K562 (cell line): ENCODE measurements at regions not wholly inside any gene's neighbourhood (a gene's known extent, or its start where the extent isn't known, plus 50 kb on each side); places are given as distances from the start of the nearest gene placed in this dataset.

Experiments
- ATAC-seq: fragments of 200-7000 bp; cut with Tn5 transposase; 3 replicates; pipeline ENCODE4 v1.9.1; 2020; ENCODE audit warnings: moderate library complexity
- BruUV-seq: library from RNA; stranded (reverse); fragments of 400-500 nt; replicated peaks from 2 replicates; lab custom pipeline; 2021; lab: Mats Ljungman, UMichigan
- CTCF ChIA-PET: fragments of 300-600 bp; formaldehyde crosslinking; extraction: SDS; loops from one replicate; lab custom pipeline; 2021; ENCODE audit warnings: low intra/inter-chr PET ratio; lab: Yijun Ruan, JAX
- POLR2A ChIA-PET: fragments of 300-600, 350-650 bp; sonication (Branson Sonifier 250); formaldehyde crosslinking; extraction: SDS; loops from one replicate; lab custom pipeline; 2021; ENCODE audit warnings: antibody characterized with exemption, inconsistent platforms; lab: Yijun Ruan, JAX
- DNase-seq, 4 experiments: peaks; one replicate each; pipeline versions ENCODE4 v3.0.0 to v3.0.0-alpha.2; 2011 to 2018; ENCODE audit warnings: low spot score in 3 of 4, mixed read lengths in 3 of 4; ENCODE audit errors: extremely low read depth in 1 of 4
- FAIRE-seq: peaks from 2 replicates; lab custom pipeline; 2011; peaks lifted over from hg19 to GRCh38; lab: Jason Lieb, UNC
- H2AFZ ChIP-seq: 2 replicates; pipeline ENCODE4 v1.6.0; 2011; ENCODE audit warnings: low read depth, low read length, control low read depth, inconsistent platforms
- H3K27ac ChIP-seq: fragments of 200-600 bp; 3 replicates; pipeline ENCODE4 v1.8.0; 2011; ENCODE audit warnings: low read depth, mild to moderate bottlenecking, control low read depth, inconsistent platforms, low read length, moderate library complexity, mixed read lengths; ENCODE audit errors: extremely low read depth
- H3K27me3 ChIP-seq, 2 experiments: fragments of 300-600 bp in 1 of 2; 2 replicates in 1 of 2; 3 replicates in 1 of 2; pipeline versions ENCODE4 v1.6.0 to v1.8.0; 2011; ENCODE audit warnings: inconsistent platforms in 2 of 2, low read length in 2 of 2, mild to moderate bottlenecking in 1 of 2, mixed read lengths in 1 of 2, moderate library complexity in 1 of 2; ENCODE audit not compliant: control insufficient read depth in 2 of 2, insufficient read depth in 2 of 2
- H3K36me3 ChIP-seq: fragments of 300-600 bp; 3 replicates; pipeline ENCODE4 v1.8.0; 2011; ENCODE audit warnings: mild to moderate bottlenecking, low read length, inconsistent platforms; ENCODE audit not compliant: control insufficient read depth, insufficient read depth
- H3K4me1 ChIP-seq, 2 experiments: fragments of 200-600 bp in 1 of 2; replicated peaks in 1 of 2; 2 replicates in 1 of 2; 3 replicates in 1 of 2; pipeline versions ENCODE4 v1.5.1 to v1.8.0; 2011; ENCODE audit warnings: inconsistent platforms in 2 of 2, low read length in 2 of 2, mild to moderate bottlenecking in 1 of 2, mixed read lengths in 1 of 2, moderate library complexity in 1 of 2; ENCODE audit not compliant: control insufficient read depth in 2 of 2, insufficient read depth in 2 of 2
- H3K4me2 ChIP-seq: 2 replicates; pipeline ENCODE4 v1.6.1; 2011; ENCODE audit warnings: low read length, control low read depth, inconsistent platforms, mixed read lengths; ENCODE audit not compliant: insufficient read depth
- H3K4me3 ChIP-seq: fragments of 200-600 bp; sonication (generic), shearing (Covaris generic); 2 replicates; pipeline ENCODE4 v1.5.1; 2016; ENCODE audit warnings: control low read depth, inconsistent platforms
- H3K79me2 ChIP-seq: fragments of 200-600 bp; 3 replicates; pipeline ENCODE4 v1.8.0; 2011; ENCODE audit warnings: low read length, inconsistent platforms; ENCODE audit not compliant: control insufficient read depth, insufficient read depth
- H3K9ac ChIP-seq, 2 experiments: 2 replicates each; pipeline versions ENCODE4 v1.6.0 to v1.6.1; 2011; ENCODE audit warnings: low read depth in 2 of 2, low read length in 2 of 2, control low read depth in 1 of 2, inconsistent platforms in 1 of 2, mild to moderate bottlenecking in 1 of 2, mixed read lengths in 1 of 2; ENCODE audit not compliant: insufficient read depth in 1 of 2
- H3K9me1 ChIP-seq: one replicate; pipeline ENCODE4 v1.6.0; 2011; ENCODE audit warnings: inconsistent platforms, mild to moderate bottlenecking, low read length, moderate library complexity; ENCODE audit not compliant: control insufficient read depth, insufficient read depth
- H3K9me3 ChIP-seq: replicated peaks from 2 replicates; pipeline ENCODE4 v1.5.1; 2011; ENCODE audit warnings: low read depth, low read length, inconsistent platforms; ENCODE audit not compliant: control insufficient read depth, insufficient read depth
- H4K20me1 ChIP-seq: replicated peaks from 2 replicates; pipeline ENCODE4 v1.6.1; 2011; ENCODE audit warnings: low read length, inconsistent platforms, mixed read lengths; ENCODE audit not compliant: control insufficient read depth, insufficient read depth
- CREBBP ChIP-seq: IDR thresholded peaks from one replicate; pipeline ENCODE4 v1.6.1; 2012; ENCODE audit warnings: low read depth, mild to moderate bottlenecking, control low read depth, inconsistent platforms, low read length
- ETV6 ChIP-seq, 3 experiments: fragments of 150-350 bp in 1 of 3; sonication (generic) in 1 of 3; formaldehyde crosslinking in 1 of 3; IDR thresholded peaks; 2 replicates each; pipeline versions ENCODE4 v1.6.1 to v1.8.0; 2014 to 2022; ENCODE audit warnings: borderline replicate concordance in 2 of 3, low read depth in 2 of 3, antibody characterized with exemption in 1 of 3, low read length in 1 of 3, mild to moderate bottlenecking in 1 of 3, missing genetic modification reagents in 1 of 3
- IRF2 ChIP-seq: sonication (generic); formaldehyde crosslinking; IDR thresholded peaks from 2 replicates; pipeline ENCODE4 v1.8.1; 2022; ENCODE audit warnings: mild to moderate bottlenecking, missing genetic modification reagents
- RBM34 ChIP-seq: fragments of 200-400 bp; formaldehyde crosslinking; IDR thresholded peaks from 2 replicates; pipeline ENCODE4 v1.6.1; 2018; ENCODE audit warnings: low read length, borderline replicate concordance; ENCODE audit not compliant: insufficient read depth
- TAF7 ChIP-seq: fragments of 450-650 bp; IDR thresholded peaks from 2 replicates; pipeline ENCODE4 v1.6.1; 2016; ENCODE audit warnings: missing genetic modification characterization, missing compliant biosample characterization
- THRAP3 ChIP-seq: fragments of 450-650 bp; IDR thresholded peaks from 2 replicates; pipeline ENCODE4 v1.6.1; 2016; ENCODE audit warnings: mild to moderate bottlenecking, inconsistent platforms, borderline replicate concordance
- TRIM28 ChIP-seq: fragments of 450-650 bp; IDR thresholded peaks from 2 replicates; pipeline ENCODE4 v1.6.1; 2017
- YY1 ChIP-seq, 3 experiments: IDR thresholded peaks; 2 replicates each; pipeline ENCODE4 v1.6.1; 2011; ENCODE audit warnings: low read length in 2 of 3, mild to moderate bottlenecking in 2 of 3, moderate library complexity in 2 of 3, borderline replicate concordance in 1 of 3, control low read depth in 1 of 3, low read depth in 1 of 3; ENCODE audit not compliant: insufficient read depth in 3 of 3, insufficient replicate concordance in 2 of 3, control insufficient read depth in 1 of 3, insufficient read length in 1 of 3; ENCODE audit errors: extremely low read depth in 1 of 3
- ZNF282 ChIP-seq: sonication (generic); formaldehyde crosslinking; IDR thresholded peaks from 2 replicates; pipeline ENCODE4 v1.8.1; 2023; ENCODE audit warnings: missing genetic modification reagents
- ZNF668 ChIP-seq: fragments of 250-450 bp; sonication (Bioruptor Pico); IDR thresholded peaks from 2 replicates; pipeline ENCODE4 v1.8.0; 2022; ENCODE audit warnings: mild to moderate bottlenecking, inconsistent platforms
- WGBS: fragments of 100-300 bp; shearing (Covaris generic); methylation state at CpG from one replicate; pipeline ENCODE4 v1.1.6; 2016; ENCODE audit warnings: low coverage, mixed read lengths; ENCODE audit not compliant: insufficient coverage; ENCODE audit errors: missing lambda C conversion rate; 5-methylcytosine and 5-hydroxymethylcytosine counted together
- in situ Hi-C: fragments of 300-500 bp; cut with MboI; formaldehyde crosslinking; loops from 4 replicates; pipeline ENCODE4 v1.15.0; 2018; ENCODE audit warnings: inconsistent platforms, mixed read lengths
- intact Hi-C: fragments of 100-400 bp; cut with micrococcal nuclease; formaldehyde crosslinking; loops from 2 replicates; pipeline ENCODE4 v1.14.2; 2022
- TF ChIP-seq, protein P1 (sequence below): fragments of 200-800 bp; sonication (Bioruptor generic); IDR thresholded peaks from 2 replicates; pipeline ENCODE4 v1.6.1; 2017; ENCODE audit warnings: missing genetic modification characterization, missing compliant biosample characterization
- TF ChIP-seq, protein P2 (sequence below): fragments of 450-650 bp; IDR thresholded peaks from 2 replicates; pipeline ENCODE4 v1.6.1; 2017; ENCODE audit warnings: mild to moderate bottlenecking, moderate library complexity
- TF ChIP-seq, protein P3 (sequence below): fragments of 200-800 bp; sonication (Bioruptor generic); IDR thresholded peaks from 2 replicates; pipeline ENCODE4 v1.6.1; 2016; ENCODE audit warnings: missing genetic modification characterization, missing compliant biosample characterization

DNA sequence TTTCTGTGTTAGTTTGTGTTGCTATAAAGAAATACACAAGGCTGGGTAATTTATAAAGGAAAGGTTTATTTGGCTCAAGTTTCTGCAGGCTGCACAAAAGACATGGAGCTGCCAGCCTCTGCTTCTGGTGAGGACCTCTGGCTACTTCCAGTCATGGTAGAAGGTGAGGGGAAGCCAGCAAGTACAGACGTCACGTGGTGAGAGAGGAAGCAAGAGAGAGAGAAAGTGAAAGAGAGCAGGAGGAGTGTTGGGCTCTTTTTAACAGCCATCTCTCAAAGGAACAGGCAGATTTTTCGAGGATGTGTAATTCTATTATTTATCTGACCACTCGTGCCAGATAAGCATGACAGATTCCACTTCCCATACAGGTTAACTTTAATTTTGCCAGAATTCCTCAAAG is 1199.1 kb downstream of the ADGRL3 start (continued):
- no peak for TF ChIP-seq TAF7
- no peak for TF ChIP-seq THRAP3
- TF ChIP-seq TRIM28 = no peak
- no peak for TF ChIP-seq CREBBP
- no peak for TF ChIP-seq ZNF668 (CRISPR knock-in tag)

DNA sequence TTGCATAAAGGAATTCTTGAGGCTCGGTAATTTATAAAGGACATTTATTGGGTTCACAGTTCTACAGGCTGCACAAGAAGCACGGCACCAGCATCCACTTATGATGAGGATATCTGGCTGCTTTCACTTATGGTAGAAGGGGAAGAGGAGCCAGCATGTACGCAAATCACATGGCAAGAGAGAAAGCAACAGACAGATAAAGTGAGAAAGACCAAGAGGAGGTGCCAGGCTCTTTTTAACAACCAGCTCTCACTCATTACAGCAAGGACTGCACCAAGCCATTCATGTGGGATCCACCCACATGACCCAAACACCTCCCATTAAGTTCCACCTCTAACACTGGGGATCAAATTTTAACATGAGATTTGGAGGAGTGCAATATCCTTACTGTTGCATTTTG is 1198.2 kb downstream of the ADGRL3 start:
- FAIRE-seq = no peak
- Histone ChIP-seq H3K36me3 (no peaks in the 10 kb centered on the region), H3K27ac (no peak overlapping the region), H3K4me1 (no peaks in the 10 kb centered on the region), H2AFZ (no peak overlapping the region), H3K4me3 (no peak overlapping the region), H3K9me3 (no peaks in the 10 kb centered on the region), H3K9me1 (no peaks in the 10 kb centered on the region), H4K20me1 (no peaks in the 10 kb centered on the region), H3K27me3 (no peaks in the 10 kb centered on the region), H3K79me2 (no peaks in the 10 kb centered on the region), H3K4me2 (no peak overlapping the region), H3K9ac (no peak overlapping the region)
- BruUV-seq = no TSS peak
- POLR2A ChIA-PET = no interaction called here
- DNase-seq = no peak
- ATAC-seq = no peak
- in situ Hi-C loops = no loop called here
- 0% methylated on average over 3 of the region's 3 CpGs for WGBS
- CTCF ChIA-PET = no interaction called here
- intact Hi-C loops = no loop called here
- TF ChIP-seq, protein P1, sequence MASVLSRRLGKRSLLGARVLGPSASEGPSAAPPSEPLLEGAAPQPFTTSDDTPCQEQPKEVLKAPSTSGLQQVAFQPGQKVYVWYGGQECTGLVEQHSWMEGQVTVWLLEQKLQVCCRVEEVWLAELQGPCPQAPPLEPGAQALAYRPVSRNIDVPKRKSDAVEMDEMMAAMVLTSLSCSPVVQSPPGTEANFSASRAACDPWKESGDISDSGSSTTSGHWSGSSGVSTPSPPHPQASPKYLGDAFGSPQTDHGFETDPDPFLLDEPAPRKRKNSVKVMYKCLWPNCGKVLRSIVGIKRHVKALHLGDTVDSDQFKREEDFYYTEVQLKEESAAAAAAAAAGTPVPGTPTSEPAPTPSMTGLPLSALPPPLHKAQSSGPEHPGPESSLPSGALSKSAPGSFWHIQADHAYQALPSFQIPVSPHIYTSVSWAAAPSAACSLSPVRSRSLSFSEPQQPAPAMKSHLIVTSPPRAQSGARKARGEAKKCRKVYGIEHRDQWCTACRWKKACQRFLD (CRISPR knock-in tag) = no peak
- TF ChIP-seq IRF2 (CRISPR knock-in tag) (no peak), YY1 (IDR thresholded peaks at IDR 0.05; ENCODE audit: borderline replicate concordance in 1 of 3, control insufficient read depth in 1 of 3, extremely low read depth in 1 of 3, insufficient read depth in 3 of 3, insufficient read length in 1 of 3, insufficient replicate concordance in 2 of 3, low read depth in 1 of 3, low read length in 2 of 3) (no peak), ETV6 (IDR thresholded peaks at IDR 0.05; ENCODE audit: borderline replicate concordance in 1 of 2, low read depth in 2 of 2, low read length in 1 of 2) (no peak), ETV6 (CRISPR knock-in tag; IDR thresholded peaks at IDR 0.05; ENCODE audit: borderline replicate concordance) (no peak), ZNF282 (CRISPR knock-in tag) (no peak), RBM34 (no peak)
- TF ChIP-seq, protein P2, sequence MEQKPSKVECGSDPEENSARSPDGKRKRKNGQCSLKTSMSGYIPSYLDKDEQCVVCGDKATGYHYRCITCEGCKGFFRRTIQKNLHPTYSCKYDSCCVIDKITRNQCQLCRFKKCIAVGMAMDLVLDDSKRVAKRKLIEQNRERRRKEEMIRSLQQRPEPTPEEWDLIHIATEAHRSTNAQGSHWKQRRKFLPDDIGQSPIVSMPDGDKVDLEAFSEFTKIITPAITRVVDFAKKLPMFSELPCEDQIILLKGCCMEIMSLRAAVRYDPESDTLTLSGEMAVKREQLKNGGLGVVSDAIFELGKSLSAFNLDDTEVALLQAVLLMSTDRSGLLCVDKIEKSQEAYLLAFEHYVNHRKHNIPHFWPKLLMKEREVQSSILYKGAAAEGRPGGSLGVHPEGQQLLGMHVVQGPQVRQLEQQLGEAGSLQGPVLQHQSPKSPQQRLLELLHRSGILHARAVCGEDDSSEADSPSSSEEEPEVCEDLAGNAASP = no peak
- TF ChIP-seq, protein P3, sequence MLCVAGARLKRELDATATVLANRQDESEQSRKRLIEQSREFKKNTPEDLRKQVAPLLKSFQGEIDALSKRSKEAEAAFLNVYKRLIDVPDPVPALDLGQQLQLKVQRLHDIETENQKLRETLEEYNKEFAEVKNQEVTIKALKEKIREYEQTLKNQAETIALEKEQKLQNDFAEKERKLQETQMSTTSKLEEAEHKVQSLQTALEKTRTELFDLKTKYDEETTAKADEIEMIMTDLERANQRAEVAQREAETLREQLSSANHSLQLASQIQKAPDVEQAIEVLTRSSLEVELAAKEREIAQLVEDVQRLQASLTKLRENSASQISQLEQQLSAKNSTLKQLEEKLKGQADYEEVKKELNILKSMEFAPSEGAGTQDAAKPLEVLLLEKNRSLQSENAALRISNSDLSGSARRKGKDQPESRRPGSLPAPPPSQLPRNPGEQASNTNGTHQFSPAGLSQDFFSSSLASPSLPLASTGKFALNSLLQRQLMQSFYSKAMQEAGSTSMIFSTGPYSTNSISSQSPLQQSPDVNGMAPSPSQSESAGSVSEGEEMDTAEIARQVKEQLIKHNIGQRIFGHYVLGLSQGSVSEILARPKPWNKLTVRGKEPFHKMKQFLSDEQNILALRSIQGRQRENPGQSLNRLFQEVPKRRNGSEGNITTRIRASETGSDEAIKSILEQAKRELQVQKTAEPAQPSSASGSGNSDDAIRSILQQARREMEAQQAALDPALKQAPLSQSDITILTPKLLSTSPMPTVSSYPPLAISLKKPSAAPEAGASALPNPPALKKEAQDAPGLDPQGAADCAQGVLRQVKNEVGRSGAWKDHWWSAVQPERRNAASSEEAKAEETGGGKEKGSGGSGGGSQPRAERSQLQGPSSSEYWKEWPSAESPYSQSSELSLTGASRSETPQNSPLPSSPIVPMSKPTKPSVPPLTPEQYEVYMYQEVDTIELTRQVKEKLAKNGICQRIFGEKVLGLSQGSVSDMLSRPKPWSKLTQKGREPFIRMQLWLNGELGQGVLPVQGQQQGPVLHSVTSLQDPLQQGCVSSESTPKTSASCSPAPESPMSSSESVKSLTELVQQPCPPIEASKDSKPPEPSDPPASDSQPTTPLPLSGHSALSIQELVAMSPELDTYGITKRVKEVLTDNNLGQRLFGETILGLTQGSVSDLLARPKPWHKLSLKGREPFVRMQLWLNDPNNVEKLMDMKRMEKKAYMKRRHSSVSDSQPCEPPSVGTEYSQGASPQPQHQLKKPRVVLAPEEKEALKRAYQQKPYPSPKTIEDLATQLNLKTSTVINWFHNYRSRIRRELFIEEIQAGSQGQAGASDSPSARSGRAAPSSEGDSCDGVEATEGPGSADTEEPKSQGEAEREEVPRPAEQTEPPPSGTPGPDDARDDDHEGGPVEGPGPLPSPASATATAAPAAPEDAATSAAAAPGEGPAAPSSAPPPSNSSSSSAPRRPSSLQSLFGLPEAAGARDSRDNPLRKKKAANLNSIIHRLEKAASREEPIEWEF (CRISPR knock-in tag) = no peak
